HepG2 (cell line): ENCODE measurements at regions not wholly inside any gene's neighbourhood (a gene's known extent, or its start where the extent isn't known, plus 50 kb on each side); places are given as distances from the start of the nearest gene placed in this dataset.
A peak's percentile ranks its signal among the peaks of the same experiment; 100 is the strongest.

Source experiments
- AKAP8 ChIP-seq: sonication (generic); formaldehyde crosslinking; IDR thresholded peaks from 2 replicates; pipeline ENCODE4 v1.5.1; 2020; ENCODE audit warnings: mild to moderate bottlenecking, missing genetic modification reagents
- ATF5 ChIP-seq: sonication (generic); formaldehyde crosslinking; IDR thresholded peaks from 2 replicates; pipeline ENCODE4 v1.4.0; 2020; ENCODE audit warnings: mild to moderate bottlenecking, low read depth, missing genetic modification reagents
- E2F1 ChIP-seq: sonication (generic); formaldehyde crosslinking; IDR thresholded peaks from 2 replicates; pipeline ENCODE4 v1.5.0; 2020; ENCODE audit warnings: missing genetic modification reagents
- GATAD2A ChIP-seq: IDR thresholded peaks from 2 replicates; pipeline ENCODE4 v1.6.1; 2016
- IKZF4 ChIP-seq: sonication (generic); formaldehyde crosslinking; IDR thresholded peaks from 2 replicates; pipeline ENCODE4 v1.5.1; 2020; ENCODE audit warnings: borderline replicate concordance, mild to moderate bottlenecking, low read depth, missing genetic modification reagents; ENCODE audit errors: not compliant biosample characterization
- LCORL ChIP-seq, 2 experiments: fragments of 450-650 bp in 1 of 2; sonication (generic) in 1 of 2; formaldehyde crosslinking in 1 of 2; IDR thresholded peaks; 2 replicates each; pipeline versions ENCODE4 v1.5.0 to v1.6.1; 2017 to 2020; ENCODE audit warnings: antibody characterized with exemption in 1 of 2, missing genetic modification reagents in 1 of 2
- MIER2 ChIP-seq: IDR thresholded peaks from 2 replicates; pipeline ENCODE4 v1.6.1; 2016; ENCODE audit warnings: missing biosample characterization, missing genetic modification reagents
- RFX1 ChIP-seq: fragments of 450-650 bp; IDR thresholded peaks from 2 replicates; pipeline ENCODE4 v1.6.1; 2017
- SATB2 ChIP-seq: sonication (generic); formaldehyde crosslinking; IDR thresholded peaks from 2 replicates; pipeline ENCODE4 v1.5.0; 2020; ENCODE audit warnings: missing genetic modification reagents
- SIX1 ChIP-seq: sonication (generic); formaldehyde crosslinking; IDR thresholded peaks from 2 replicates; pipeline ENCODE4 v1.4.0; 2020; ENCODE audit warnings: missing genetic modification reagents, borderline replicate concordance
- SUZ12 ChIP-seq: fragments of 150-350 bp; IDR thresholded peaks from 2 replicates; pipeline ENCODE4 v1.6.1; 2014; ENCODE audit warnings: low read depth, low read length
- TSC22D2 ChIP-seq: sonication (generic); formaldehyde crosslinking; IDR thresholded peaks from 2 replicates; pipeline ENCODE4 v1.5.1; 2020; ENCODE audit warnings: missing genetic modification reagents, mild to moderate bottlenecking, borderline replicate concordance
- ZBTB46 ChIP-seq: sonication (generic); formaldehyde crosslinking; IDR thresholded peaks from 2 replicates; pipeline ENCODE4 v1.4.0; 2020; ENCODE audit warnings: mild to moderate bottlenecking, missing genetic modification reagents, borderline replicate concordance
- ZBTB49 ChIP-seq: sonication (generic); formaldehyde crosslinking; IDR thresholded peaks from 2 replicates; pipeline ENCODE4 v1.4.0; 2020; ENCODE audit warnings: missing genetic modification reagents, borderline replicate concordance
- ZKSCAN8 ChIP-seq: IDR thresholded peaks from 2 replicates; pipeline ENCODE4 v1.6.1; 2016; ENCODE audit warnings: borderline replicate concordance, missing genetic modification reagents, missing compliant biosample characterization
- ZNF326 ChIP-seq: sonication (generic); formaldehyde crosslinking; IDR thresholded peaks from 2 replicates; pipeline ENCODE4 v1.4.0; 2020; ENCODE audit warnings: missing genetic modification reagents, borderline replicate concordance
- ZNF333 ChIP-seq: sonication (generic); formaldehyde crosslinking; IDR thresholded peaks from 2 replicates; pipeline ENCODE4 v1.4.0; 2020; ENCODE audit warnings: mild to moderate bottlenecking, missing genetic modification reagents, borderline replicate concordance
- ZNF569 ChIP-seq: sonication (generic); formaldehyde crosslinking; IDR thresholded peaks from 2 replicates; pipeline ENCODE4 v1.5.0; 2020; ENCODE audit warnings: mild to moderate bottlenecking, missing genetic modification reagents, moderate library complexity, borderline replicate concordance
- ZNF572 ChIP-seq: sonication (generic); formaldehyde crosslinking; IDR thresholded peaks from 2 replicates; pipeline ENCODE4 v1.5.1; 2020; ENCODE audit warnings: mild to moderate bottlenecking, missing genetic modification reagents
- ZSCAN9 ChIP-seq: IDR thresholded peaks from 2 replicates; pipeline ENCODE4 v1.6.1; 2016; ENCODE audit warnings: borderline replicate concordance
- TF ChIP-seq, protein P1 (sequence below): IDR thresholded peaks from 2 replicates; pipeline ENCODE4 v1.6.1; 2012; ENCODE audit warnings: low read length, improper control_type of control experiment

- TF ChIP-seq ZBTB46 (CRISPR knock-in tag) (no peak), RFX1 (no peak), SUZ12 (no peak), ZNF326 (CRISPR knock-in tag) (no peak), E2F1 (CRISPR knock-in tag) (no peak), ZNF333 (CRISPR knock-in tag) (no peak), TSC22D2 (CRISPR knock-in tag) (no peak), ZNF569 (no peak), ZNF572 (no peak), LCORL (IDR thresholded peaks at IDR 0.05) (peak; percentile 85; the same call in 1 of the 2 replicates), LCORL (CRISPR knock-in tag; IDR thresholded peaks at IDR 0.05) (peak; percentile 98), ZBTB49 (CRISPR knock-in tag) (no peak), ZKSCAN8 (CRISPR knock-in tag) (peak; percentile 92), ZSCAN9 (peak; percentile 95), SATB2 (CRISPR knock-in tag) (no peak), ATF5 (CRISPR knock-in tag) (no peak), IKZF4 (CRISPR knock-in tag) (no peak), GATAD2A (CRISPR knock-in tag) (peak; percentile 100), MIER2 (CRISPR knock-in tag) (0 out of 2 replicates have a peak, but pooled peaks have one; percentile 70), SIX1 (peak; percentile 81; the same call in 1 of the 2 replicates), AKAP8 (CRISPR knock-in tag) (0 out of 2 replicates have a peak, but pooled peaks have one; percentile 36)
- TF ChIP-seq, protein P1, sequence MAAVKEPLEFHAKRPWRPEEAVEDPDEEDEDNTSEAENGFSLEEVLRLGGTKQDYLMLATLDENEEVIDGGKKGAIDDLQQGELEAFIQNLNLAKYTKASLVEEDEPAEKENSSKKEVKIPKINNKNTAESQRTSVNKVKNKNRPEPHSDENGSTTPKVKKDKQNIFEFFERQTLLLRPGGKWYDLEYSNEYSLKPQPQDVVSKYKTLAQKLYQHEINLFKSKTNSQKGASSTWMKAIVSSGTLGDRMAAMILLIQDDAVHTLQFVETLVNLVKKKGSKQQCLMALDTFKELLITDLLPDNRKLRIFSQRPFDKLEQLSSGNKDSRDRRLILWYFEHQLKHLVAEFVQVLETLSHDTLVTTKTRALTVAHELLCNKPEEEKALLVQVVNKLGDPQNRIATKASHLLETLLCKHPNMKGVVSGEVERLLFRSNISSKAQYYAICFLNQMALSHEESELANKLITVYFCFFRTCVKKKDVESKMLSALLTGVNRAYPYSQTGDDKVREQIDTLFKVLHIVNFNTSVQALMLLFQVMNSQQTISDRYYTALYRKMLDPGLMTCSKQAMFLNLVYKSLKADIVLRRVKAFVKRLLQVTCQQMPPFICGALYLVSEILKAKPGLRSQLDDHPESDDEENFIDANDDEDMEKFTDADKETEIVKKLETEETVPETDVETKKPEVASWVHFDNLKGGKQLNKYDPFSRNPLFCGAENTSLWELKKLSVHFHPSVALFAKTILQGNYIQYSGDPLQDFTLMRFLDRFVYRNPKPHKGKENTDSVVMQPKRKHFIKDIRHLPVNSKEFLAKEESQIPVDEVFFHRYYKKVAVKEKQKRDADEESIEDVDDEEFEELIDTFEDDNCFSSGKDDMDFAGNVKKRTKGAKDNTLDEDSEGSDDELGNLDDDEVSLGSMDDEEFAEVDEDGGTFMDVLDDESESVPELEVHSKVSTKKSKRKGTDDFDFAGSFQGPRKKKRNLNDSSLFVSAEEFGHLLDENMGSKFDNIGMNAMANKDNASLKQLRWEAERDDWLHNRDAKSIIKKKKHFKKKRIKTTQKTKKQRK = no peak
These were observed 72.1 kb upstream of the FNDC3B start (continued) for GRCh38 chr3:171967137-171967783.
